Trophoblast cell (in vitro differentiated cells and primary cell): ENCODE measurements at regions not wholly inside any gene's neighbourhood (a gene's known extent, or its start where the extent isn't known, plus 50 kb on each side); places are given as distances from the start of the nearest gene placed in this dataset.

Source experiments
- DNase-seq, 2 donors: peaks; one replicate each; pipeline ENCODE4 v3.0.0-alpha.2; 2016
- H2AFZ ChIP-seq: 2 replicates; pipeline ENCODE4 v1.6.1; 2013; ENCODE audit warnings: low read length, moderate library complexity, mild to moderate bottlenecking; ENCODE audit not compliant: insufficient read depth, poor library complexity
- H2AK5ac ChIP-seq: 2 replicates; pipeline ENCODE4 v1.6.1; 2013; ENCODE audit warnings: mild to moderate bottlenecking, low read length
- H2BK120ac ChIP-seq: 2 replicates; pipeline ENCODE4 v1.6.1; 2013; ENCODE audit warnings: low read length, mild to moderate bottlenecking, moderate library complexity; ENCODE audit not compliant: insufficient read depth, poor library complexity
- H2BK12ac ChIP-seq: 2 replicates; pipeline ENCODE4 v1.6.1; 2013; ENCODE audit warnings: mild to moderate bottlenecking, low read length, moderate library complexity
- H2BK5ac ChIP-seq: 2 replicates; pipeline ENCODE4 v1.6.1; 2013; ENCODE audit warnings: low read length, low read depth, moderate library complexity, mild to moderate bottlenecking; ENCODE audit not compliant: poor library complexity
- H3K14ac ChIP-seq: 2 replicates; pipeline ENCODE4 v1.6.1; 2013; ENCODE audit warnings: mild to moderate bottlenecking, low read length
- H3K18ac ChIP-seq: 2 replicates; pipeline ENCODE4 v1.6.1; 2013; ENCODE audit warnings: mild to moderate bottlenecking, low read length
- H3K23ac ChIP-seq: 2 replicates; pipeline ENCODE4 v1.6.1; 2013; ENCODE audit warnings: low read length
- H3K27ac ChIP-seq: 2 replicates; pipeline ENCODE4 v1.5.1; 2013; ENCODE audit warnings: low read depth, mild to moderate bottlenecking, inconsistent platforms, low read length, moderate library complexity
- H3K27me3 ChIP-seq: 2 replicates; pipeline ENCODE4 v1.6.1; 2013; ENCODE audit warnings: inconsistent platforms, mild to moderate bottlenecking, low read length, moderate library complexity; ENCODE audit not compliant: insufficient read depth
- H3K36me3 ChIP-seq, 2 experiments: 1 replicate in 1 of 2; 2 replicates in 1 of 2; pipeline ENCODE4 v1.6.1; 2013; ENCODE audit warnings: low read length in 2 of 2, mild to moderate bottlenecking in 2 of 2, moderate library complexity in 1 of 2; ENCODE audit not compliant: insufficient read depth in 2 of 2, control insufficient read depth in 1 of 2
- H3K4ac ChIP-seq: 2 replicates; pipeline ENCODE4 v1.6.1; 2013; ENCODE audit warnings: low read depth, mild to moderate bottlenecking, low read length, moderate library complexity
- H3K4me1 ChIP-seq, 2 experiments: 1 replicate in 1 of 2; 2 replicates in 1 of 2; pipeline ENCODE4 v1.6.1; 2013; ENCODE audit warnings: low read length in 2 of 2, mild to moderate bottlenecking in 2 of 2, moderate library complexity in 1 of 2; ENCODE audit not compliant: insufficient read depth in 2 of 2, control insufficient read depth in 1 of 2
- H3K4me2 ChIP-seq: 2 replicates; pipeline ENCODE4 v1.6.1; 2013; ENCODE audit warnings: inconsistent platforms, mild to moderate bottlenecking, low read length, moderate library complexity
- H3K4me3 ChIP-seq: 2 replicates; pipeline ENCODE4 v1.5.1; 2013; ENCODE audit warnings: mild to moderate bottlenecking, low read depth, low read length, inconsistent platforms
- H3K79me1 ChIP-seq: one replicate; pipeline ENCODE4 v1.6.1; 2013; ENCODE audit warnings: low read length
- H3K79me2 ChIP-seq: 2 replicates; pipeline ENCODE4 v1.6.1; 2013; ENCODE audit warnings: low read length, mild to moderate bottlenecking; ENCODE audit not compliant: control insufficient read depth, insufficient read depth, poor library complexity
- H3K9ac ChIP-seq: 2 replicates; pipeline ENCODE4 v1.6.1; 2013; ENCODE audit warnings: mild to moderate bottlenecking, low read length
- H3K9me3 ChIP-seq: 2 replicates; pipeline ENCODE4 v1.6.1; 2013; ENCODE audit warnings: low read depth, mild to moderate bottlenecking, control low read depth, inconsistent platforms, low read length; ENCODE audit not compliant: insufficient read depth
- H4K12ac ChIP-seq: 2 replicates; pipeline ENCODE4 v1.6.1; 2013; ENCODE audit warnings: low read depth, mild to moderate bottlenecking, low read length, moderate library complexity
- H4K8ac ChIP-seq: 2 replicates; pipeline ENCODE4 v1.6.1; 2013; ENCODE audit warnings: low read depth, mild to moderate bottlenecking, low read length, moderate library complexity
- H4K91ac ChIP-seq: one replicate; pipeline ENCODE4 v1.6.1; 2013; ENCODE audit warnings: low read depth, mild to moderate bottlenecking, low read length, moderate library complexity
- WGBS: extraction: QIAGEN DNeasy Blood & Tissue Kit; methylation state at CpG from one replicate; pipeline ENCODE4 v1.1.7; 2013; ENCODE audit warnings: missing lambda C conversion rate; ENCODE audit not compliant: insufficient read length, insufficient coverage; ENCODE audit errors: extremely low coverage; 5-methylcytosine and 5-hydroxymethylcytosine counted together

GRCh38 chr2:117607202-117607601, 207.3 kb upstream of the DDX18 start:
- Histone ChIP-seq H2BK5ac (no peak overlapping the region), H3K14ac (no peak overlapping the region), H3K4ac (no peak overlapping the region), H4K8ac (no peak overlapping the region), H3K4me2 (no peak overlapping the region), H2BK12ac (no peak overlapping the region), H3K27ac (no peak overlapping the region), H3K23ac (no peak overlapping the region), H3K79me2 (no peaks in the 10 kb centered on the region), H3K27me3 (no peaks in the 10 kb centered on the region), H2AFZ (no peak overlapping the region), H3K9ac (no peak overlapping the region), H3K79me1 (no peaks in the 10 kb centered on the region), H4K12ac (no peak overlapping the region), H3K4me3 (no peak overlapping the region), H2AK5ac (no peak overlapping the region), H4K91ac (no peak overlapping the region), H3K4me1 (no peaks in the 10 kb centered on the region), H2BK120ac (no peak overlapping the region), H3K9me3 (no peaks in the 10 kb centered on the region), H3K36me3 (no peaks in the 10 kb centered on the region), H3K18ac (no peak overlapping the region)
- no CpG with 5 or more reads among the region's 2 CpGs for WGBS
- DNase-seq: no peak

GRCh38 chr2:117613101-117613500, 201.4 kb upstream of the DDX18 start:
- no peak overlapping the region for H3K9ac ChIP-seq

GRCh38 chr2:117614296-117614695, 200.2 kb upstream of the DDX18 start:
- H3K4me2 ChIP-seq: no peak overlapping the region
- H3K79me1 ChIP-seq: no peaks in the 10 kb centered on the region
- H3K9me3 ChIP-seq: no peaks in the 10 kb centered on the region
- H4K91ac ChIP-seq: no peak overlapping the region
- no peaks in the 10 kb centered on the region for H3K4me1 ChIP-seq
- H2BK12ac ChIP-seq: no peak overlapping the region
- no peaks in the 10 kb centered on the region for H3K36me3 ChIP-seq
- H3K79me2 ChIP-seq: no peaks in the 10 kb centered on the region
- no peak overlapping the region for H3K9ac ChIP-seq
- 100% methylated on average over 1 of the region's 5 CpGs for WGBS
- H2BK120ac ChIP-seq: no peak overlapping the region
- H3K23ac ChIP-seq: no peak overlapping the region
- no peak overlapping the region for H4K12ac ChIP-seq
- no peak overlapping the region for H2BK5ac ChIP-seq
- H2AK5ac ChIP-seq: no peak overlapping the region
- DNase-seq: no peak
- no peaks in the 10 kb centered on the region for H3K27me3 ChIP-seq
- H3K18ac ChIP-seq: no peak overlapping the region
- H3K4me3 ChIP-seq: no peak overlapping the region
- no peak overlapping the region for H3K14ac ChIP-seq
- no peak overlapping the region for H4K8ac ChIP-seq
- no peak overlapping the region for H2AFZ ChIP-seq
- H3K4ac ChIP-seq: no peak overlapping the region
- H3K27ac ChIP-seq: no peak overlapping the region

More at GRCh38 chr2:117613101-117613500, 201.4 kb upstream of the DDX18 start:
- H2BK120ac ChIP-seq: no peak overlapping the region
- no peak overlapping the region for H2BK5ac ChIP-seq
- H4K8ac ChIP-seq: no peak overlapping the region
- no peak for DNase-seq
- H3K27me3 ChIP-seq: no peaks in the 10 kb centered on the region
- no peaks in the 10 kb centered on the region for H3K36me3 ChIP-seq
- no peak overlapping the region for H2BK12ac ChIP-seq
- H3K79me2 ChIP-seq: no peaks in the 10 kb centered on the region
- no peak overlapping the region for H3K14ac ChIP-seq
- no peak overlapping the region for H4K91ac ChIP-seq
- H3K4me3 ChIP-seq: no peak overlapping the region
- H2AK5ac ChIP-seq: no peak overlapping the region
- H3K4me1 ChIP-seq: no peaks in the 10 kb centered on the region
- no peak overlapping the region for H3K4me2 ChIP-seq
- no peak overlapping the region for H3K23ac ChIP-seq
- no peak overlapping the region for H3K4ac ChIP-seq
- H2AFZ ChIP-seq: no peak overlapping the region
- H3K18ac ChIP-seq: no peak overlapping the region
- H3K79me1 ChIP-seq: no peaks in the 10 kb centered on the region
- no peak overlapping the region for H4K12ac ChIP-seq
- H3K27ac ChIP-seq: no peak overlapping the region
- no peaks in the 10 kb centered on the region for H3K9me3 ChIP-seq
- WGBS: no CpG with 5 or more reads among the region's 5 CpGs

GRCh38 chr2:117614823-117615534, 199.5 kb upstream of the DDX18 start:
- H3K18ac ChIP-seq: no peak overlapping the region
- no CpG with 5 or more reads among the region's 1 CpG for WGBS
- H4K8ac ChIP-seq: no peak overlapping the region
- H3K27ac ChIP-seq: no peak overlapping the region
- no peak overlapping the region for H3K9ac ChIP-seq
- H3K14ac ChIP-seq: no peak overlapping the region
- H3K79me1 ChIP-seq: no peaks in the 10 kb centered on the region
- H3K9me3 ChIP-seq: no peaks in the 10 kb centered on the region
- no peaks in the 10 kb centered on the region for H3K27me3 ChIP-seq
- H3K4me1 ChIP-seq: no peaks in the 10 kb centered on the region
- H3K36me3 ChIP-seq: no peaks in the 10 kb centered on the region
- H2BK5ac ChIP-seq: no peak overlapping the region
- H2BK12ac ChIP-seq: no peak overlapping the region
- no peak overlapping the region for H3K4me3 ChIP-seq
- no peak for DNase-seq
- no peak overlapping the region for H3K23ac ChIP-seq
- H2BK120ac ChIP-seq: no peak overlapping the region
- H3K4me2 ChIP-seq: no peak overlapping the region
- no peaks in the 10 kb centered on the region for H3K79me2 ChIP-seq
- no peak overlapping the region for H3K4ac ChIP-seq
- H4K91ac ChIP-seq: no peak overlapping the region
- H2AK5ac ChIP-seq: no peak overlapping the region
- no peak overlapping the region for H2AFZ ChIP-seq
- H4K12ac ChIP-seq: no peak overlapping the region
